ENCODE measurements at regions not wholly inside any gene's neighbourhood (a gene's known extent, or its start where the extent isn't known, plus 50 kb on each side); places are given as distances from the start of the nearest gene placed in this dataset.

DNA sequence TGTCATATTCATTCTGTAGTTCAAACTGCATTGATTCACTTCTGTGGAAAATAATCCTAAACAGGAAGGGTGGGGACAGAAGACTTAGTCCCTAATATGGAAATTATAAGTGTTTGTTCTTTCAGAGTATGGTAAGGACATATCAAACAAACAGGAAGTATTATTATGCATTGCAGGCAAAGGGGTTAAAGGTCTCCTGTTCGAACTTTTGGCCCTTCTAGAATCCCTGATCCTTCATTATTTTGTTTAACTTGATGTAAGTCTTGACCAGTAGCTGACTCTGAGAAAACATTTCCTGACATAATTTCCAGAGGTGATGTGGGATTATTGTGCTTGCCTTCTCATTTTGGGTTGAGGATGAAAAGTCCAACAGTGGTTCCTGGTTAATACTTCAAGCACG lies 215.4 kb upstream of the ADGRL2 start:
- Histone ChIP-seq H3K4me3 (ENCODE audit: low read depth in 1 of 2, low read length in 2 of 2) (no peak overlapping the region), H3K36me3 (ENCODE audit: control insufficient read depth in 1 of 2, insufficient read depth in 2 of 2, low read length in 2 of 2) (no peaks in the 10 kb centered on the region), H3K9ac (ENCODE audit: low read depth in 1 of 2, low read length in 2 of 2) (no peak overlapping the region), H3K27me3 (ENCODE audit: control insufficient read depth in 1 of 2, insufficient read depth in 2 of 2, low read length in 2 of 2) (no peaks in the 10 kb centered on the region), H3K4me1 (ENCODE audit: control insufficient read depth in 1 of 2, insufficient read depth in 2 of 2, low read length in 2 of 2) (no peaks in the 10 kb centered on the region), H3K27ac (ENCODE audit: low read depth, low read length) (no peak overlapping the region), H3K9me3 (ENCODE audit: control insufficient read depth in 1 of 2, low read length in 2 of 2) (no peaks in the 10 kb centered on the region)

- Histone ChIP-seq H3K36me3 (ENCODE audit: control insufficient read depth in 1 of 2, insufficient read depth in 2 of 2, low read length in 2 of 2) (no peaks in the 10 kb centered on the region), H3K27me3 (ENCODE audit: control insufficient read depth in 1 of 2, insufficient read depth in 2 of 2, low read length in 2 of 2) (no peaks in the 10 kb centered on the region), H3K9me3 (ENCODE audit: control insufficient read depth in 1 of 2, low read length in 2 of 2) (no peaks in the 10 kb centered on the region), H3K27ac (ENCODE audit: low read depth, low read length) (no peak overlapping the region), H3K4me3 (ENCODE audit: low read depth in 1 of 2, low read length in 2 of 2) (no peak overlapping the region), H3K9ac (ENCODE audit: low read depth in 1 of 2, low read length in 2 of 2) (no peak overlapping the region), H3K4me1 (ENCODE audit: control insufficient read depth in 1 of 2, insufficient read depth in 2 of 2, low read length in 2 of 2) (no peaks in the 10 kb centered on the region)
Observed at GRCh38 chr1:81584398-81584797, 216.3 kb upstream of the ADGRL2 start.

DNA sequence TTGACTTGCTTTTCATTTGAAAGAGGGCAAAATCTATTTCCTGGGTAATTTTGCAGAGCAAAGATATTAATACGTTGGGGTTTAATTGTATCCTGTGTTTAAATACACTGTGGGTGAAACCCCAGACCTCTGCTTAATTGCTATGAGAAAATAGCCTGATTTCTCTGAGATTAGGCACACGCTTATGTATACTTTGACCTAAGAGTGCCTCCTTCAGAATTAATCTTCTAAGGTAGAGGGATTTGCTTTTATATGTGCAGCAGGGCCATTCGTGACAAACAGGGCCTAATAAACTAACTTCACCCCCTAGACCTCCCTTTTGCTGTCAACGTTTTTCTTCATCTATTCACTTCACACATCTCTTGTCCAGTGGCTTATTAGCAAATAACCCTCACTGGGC lies 216.9 kb upstream of the ADGRL2 start:
- Histone ChIP-seq H3K9me3 (ENCODE audit: control insufficient read depth in 1 of 2, low read length in 2 of 2) (no peaks in the 10 kb centered on the region), H3K27ac (ENCODE audit: low read depth, low read length) (no peak overlapping the region), H3K36me3 (ENCODE audit: control insufficient read depth in 1 of 2, insufficient read depth in 2 of 2, low read length in 2 of 2) (no peaks in the 10 kb centered on the region), H3K27me3 (ENCODE audit: control insufficient read depth in 1 of 2, insufficient read depth in 2 of 2, low read length in 2 of 2) (no peaks in the 10 kb centered on the region), H3K4me3 (ENCODE audit: low read depth in 1 of 2, low read length in 2 of 2) (no peak overlapping the region), H3K4me1 (ENCODE audit: control insufficient read depth in 1 of 2, insufficient read depth in 2 of 2, low read length in 2 of 2) (no peaks in the 10 kb centered on the region), H3K9ac (ENCODE audit: low read depth in 1 of 2, low read length in 2 of 2) (no peak overlapping the region)

- Histone ChIP-seq H3K36me3 (ENCODE audit: control insufficient read depth in 1 of 2, insufficient read depth in 2 of 2, low read length in 2 of 2) (no peaks in the 10 kb centered on the region), H3K9ac (ENCODE audit: low read depth in 1 of 2, low read length in 2 of 2) (no peak overlapping the region), H3K4me1 (ENCODE audit: control insufficient read depth in 1 of 2, insufficient read depth in 2 of 2, low read length in 2 of 2) (no peaks in the 10 kb centered on the region), H3K27ac (ENCODE audit: low read depth, low read length) (no peak overlapping the region), H3K9me3 (ENCODE audit: control insufficient read depth in 1 of 2, low read length in 2 of 2) (no peaks in the 10 kb centered on the region), H3K27me3 (ENCODE audit: control insufficient read depth in 1 of 2, insufficient read depth in 2 of 2, low read length in 2 of 2) (no peaks in the 10 kb centered on the region), H3K4me3 (ENCODE audit: low read depth in 1 of 2, low read length in 2 of 2) (no peak overlapping the region)
Observed at GRCh38 chr1:81582467-81582986, 218.2 kb upstream of the ADGRL2 start.

DNA sequence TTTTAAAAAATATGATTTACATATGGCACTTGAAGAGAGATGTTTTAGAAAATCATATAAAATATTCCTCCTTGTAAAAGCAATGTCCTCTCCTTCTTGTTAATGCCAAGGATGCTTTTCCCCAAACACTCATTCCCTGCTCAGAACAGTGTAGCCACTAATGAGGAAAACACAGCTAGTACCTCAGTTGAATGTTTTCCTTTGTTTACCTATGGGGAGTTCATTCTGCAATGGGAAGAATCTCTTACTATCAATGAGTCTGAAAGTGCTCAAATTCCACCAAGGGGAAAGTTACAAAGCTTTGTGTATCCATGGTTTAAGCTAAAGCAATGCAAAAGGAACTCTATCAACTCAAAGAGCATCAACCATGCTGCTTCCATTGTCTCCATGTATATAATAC lies 221.9 kb upstream of the ADGRL2 start:
- Histone ChIP-seq H3K27me3 (ENCODE audit: control insufficient read depth in 1 of 2, insufficient read depth in 2 of 2, low read length in 2 of 2) (no peaks in the 10 kb centered on the region), H3K9me3 (ENCODE audit: control insufficient read depth in 1 of 2, low read length in 2 of 2) (no peaks in the 10 kb centered on the region), H3K27ac (ENCODE audit: low read depth, low read length) (no peak overlapping the region)

GRCh38 chr1:81577004-81577697 lies 223.6 kb upstream of the ADGRL2 start:
- Histone ChIP-seq H3K27ac (ENCODE audit: low read depth, low read length) (no peak overlapping the region), H3K9ac (ENCODE audit: low read depth in 1 of 2, low read length in 2 of 2) (no peak overlapping the region), H3K9me3 (ENCODE audit: control insufficient read depth in 1 of 2, low read length in 2 of 2) (no peaks in the 10 kb centered on the region), H3K36me3 (ENCODE audit: control insufficient read depth in 1 of 2, insufficient read depth in 2 of 2, low read length in 2 of 2) (no peaks in the 10 kb centered on the region), H3K4me1 (ENCODE audit: control insufficient read depth in 1 of 2, insufficient read depth in 2 of 2, low read length in 2 of 2) (no peaks in the 10 kb centered on the region), H3K27me3 (ENCODE audit: control insufficient read depth in 1 of 2, insufficient read depth in 2 of 2, low read length in 2 of 2) (no peaks in the 10 kb centered on the region), H3K4me3 (ENCODE audit: low read depth in 1 of 2, low read length in 2 of 2) (no peak overlapping the region)

More for the DNA sequence above, 221.9 kb upstream of the ADGRL2 start:
- H3K4me3 ChIP-seq (ENCODE audit: low read depth in 1 of 2, low read length in 2 of 2) = no peak overlapping the region
- H3K4me1 ChIP-seq (ENCODE audit: control insufficient read depth in 1 of 2, insufficient read depth in 2 of 2, low read length in 2 of 2) = no peaks in the 10 kb centered on the region
- H3K36me3 ChIP-seq (ENCODE audit: control insufficient read depth in 1 of 2, insufficient read depth in 2 of 2, low read length in 2 of 2) = no peaks in the 10 kb centered on the region
- no peak overlapping the region for H3K9ac ChIP-seq (ENCODE audit: low read depth in 1 of 2, low read length in 2 of 2)

- Histone ChIP-seq H3K4me3 (ENCODE audit: low read depth in 1 of 2, low read length in 2 of 2) (no peak overlapping the region), H3K27me3 (ENCODE audit: control insufficient read depth in 1 of 2, insufficient read depth in 2 of 2, low read length in 2 of 2) (no peaks in the 10 kb centered on the region), H3K9me3 (ENCODE audit: control insufficient read depth in 1 of 2, low read length in 2 of 2) (no peaks in the 10 kb centered on the region), H3K4me1 (ENCODE audit: control insufficient read depth in 1 of 2, insufficient read depth in 2 of 2, low read length in 2 of 2) (no peaks in the 10 kb centered on the region), H3K9ac (ENCODE audit: low read depth in 1 of 2, low read length in 2 of 2) (no peak overlapping the region), H3K27ac (ENCODE audit: low read depth, low read length) (no peak overlapping the region), H3K36me3 (ENCODE audit: control insufficient read depth in 1 of 2, insufficient read depth in 2 of 2, low read length in 2 of 2) (no peaks in the 10 kb centered on the region)
Observed at GRCh38 chr1:81574408-81574807, 226.3 kb upstream of the ADGRL2 start.

DNA sequence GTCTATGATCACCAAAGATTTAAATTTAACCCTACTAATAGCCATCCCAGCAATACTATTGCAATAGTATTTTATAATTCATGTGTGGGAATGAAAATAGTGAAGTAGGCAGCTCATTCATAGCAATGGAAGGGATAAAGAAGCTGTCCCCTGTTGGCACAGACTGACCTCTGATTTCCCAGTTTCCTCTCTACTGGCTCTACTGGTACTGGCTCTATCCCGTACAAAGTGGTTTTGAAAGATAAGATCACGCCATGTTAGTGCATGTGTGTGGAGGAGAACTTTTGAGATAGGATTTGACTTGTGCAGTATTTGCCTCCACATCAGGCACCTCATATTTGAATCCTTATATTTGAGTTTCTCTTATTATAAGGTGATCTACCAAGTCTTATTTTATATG lies 227.3 kb upstream of the ADGRL2 start:
- H3K9ac ChIP-seq (ENCODE audit: low read depth in 1 of 2, low read length in 2 of 2) = no peak overlapping the region
- no peak overlapping the region for H3K27ac ChIP-seq (ENCODE audit: low read depth, low read length)
- no peaks in the 10 kb centered on the region for H3K36me3 ChIP-seq (ENCODE audit: control insufficient read depth in 1 of 2, insufficient read depth in 2 of 2, low read length in 2 of 2)
- H3K27me3 ChIP-seq (ENCODE audit: control insufficient read depth in 1 of 2, insufficient read depth in 2 of 2, low read length in 2 of 2) = no peaks in the 10 kb centered on the region
- H3K4me3 ChIP-seq (ENCODE audit: low read depth in 1 of 2, low read length in 2 of 2) = no peak overlapping the region
- H3K9me3 ChIP-seq (ENCODE audit: control insufficient read depth in 1 of 2, low read length in 2 of 2) = no peaks in the 10 kb centered on the region
- no peaks in the 10 kb centered on the region for H3K4me1 ChIP-seq (ENCODE audit: control insufficient read depth in 1 of 2, insufficient read depth in 2 of 2, low read length in 2 of 2)

DNA sequence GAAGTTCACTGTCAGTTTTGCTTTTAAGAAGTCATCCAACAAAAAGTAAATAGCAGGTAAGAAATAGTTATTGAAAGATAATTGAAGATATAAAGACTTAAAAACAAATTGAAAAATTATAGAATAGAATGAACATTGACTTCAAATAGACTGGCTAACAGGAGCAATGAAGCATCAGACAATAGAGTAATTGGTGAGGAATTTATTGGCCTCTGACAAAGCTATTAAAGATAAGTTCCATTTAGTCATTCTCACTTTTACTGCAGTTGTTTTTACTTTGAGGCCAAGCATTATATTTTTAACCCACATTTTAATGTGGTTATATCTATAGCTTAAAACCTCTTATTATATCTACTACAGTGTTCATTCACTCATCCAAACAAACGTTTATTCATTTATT lies 228.8 kb upstream of the ADGRL2 start:
- H3K4me3 ChIP-seq (ENCODE audit: low read depth in 1 of 2, low read length in 2 of 2) = no peak overlapping the region
- H3K9me3 ChIP-seq (ENCODE audit: control insufficient read depth in 1 of 2, low read length in 2 of 2) = no peaks in the 10 kb centered on the region
- no peaks in the 10 kb centered on the region for H3K27me3 ChIP-seq (ENCODE audit: control insufficient read depth in 1 of 2, insufficient read depth in 2 of 2, low read length in 2 of 2)
- no peak overlapping the region for H3K27ac ChIP-seq (ENCODE audit: low read depth, low read length)
- no peaks in the 10 kb centered on the region for H3K4me1 ChIP-seq (ENCODE audit: control insufficient read depth in 1 of 2, insufficient read depth in 2 of 2, low read length in 2 of 2)
- no peaks in the 10 kb centered on the region for H3K36me3 ChIP-seq (ENCODE audit: control insufficient read depth in 1 of 2, insufficient read depth in 2 of 2, low read length in 2 of 2)
- no peak overlapping the region for H3K9ac ChIP-seq (ENCODE audit: low read depth in 1 of 2, low read length in 2 of 2)

GRCh38 chr1:81569761-81570160 lies 231.0 kb upstream of the ADGRL2 start:
- H3K4me3 ChIP-seq (ENCODE audit: low read depth in 1 of 2, low read length in 2 of 2) = no peak overlapping the region
- no peaks in the 10 kb centered on the region for H3K36me3 ChIP-seq (ENCODE audit: control insufficient read depth in 1 of 2, insufficient read depth in 2 of 2, low read length in 2 of 2)
- H3K4me1 ChIP-seq (ENCODE audit: control insufficient read depth in 1 of 2, insufficient read depth in 2 of 2, low read length in 2 of 2) = no peaks in the 10 kb centered on the region
- no peak overlapping the region for H3K27ac ChIP-seq (ENCODE audit: low read depth, low read length)
- no peaks in the 10 kb centered on the region for H3K9me3 ChIP-seq (ENCODE audit: control insufficient read depth in 1 of 2, low read length in 2 of 2)
- H3K9ac ChIP-seq (ENCODE audit: low read depth in 1 of 2, low read length in 2 of 2) = no peak overlapping the region
- H3K27me3 ChIP-seq (ENCODE audit: control insufficient read depth in 1 of 2, insufficient read depth in 2 of 2, low read length in 2 of 2) = no peaks in the 10 kb centered on the region
